Rectal smooth muscle tissue (tissue), 1 donor: ENCODE measurements at regions not wholly inside any gene's neighbourhood (a gene's known extent, or its start where the extent isn't known, plus 50 kb on each side); places are given as distances from the start of the nearest gene placed in this dataset.

Experiments
- H3K27ac ChIP-seq: one replicate; pipeline ENCODE4 v1.7.0; 2013; ENCODE audit warnings: low read depth, low read length, inconsistent platforms
- H3K27me3 ChIP-seq: one replicate; pipeline ENCODE4 v1.7.0; 2013; ENCODE audit warnings: low read length; ENCODE audit not compliant: control insufficient read depth, insufficient read depth
- H3K36me3 ChIP-seq: one replicate; pipeline ENCODE4 v1.7.0; 2013; ENCODE audit warnings: low read length; ENCODE audit not compliant: control insufficient read depth, insufficient read depth
- H3K4me1 ChIP-seq: one replicate; pipeline ENCODE4 v1.7.0; 2013; ENCODE audit warnings: low read length; ENCODE audit not compliant: control insufficient read depth, insufficient read depth
- H3K4me3 ChIP-seq: one replicate; pipeline ENCODE4 v1.7.0; 2013; ENCODE audit warnings: low read length
- H3K9ac ChIP-seq: one replicate; pipeline ENCODE4 v1.7.0; 2013; ENCODE audit warnings: low read length

DNA sequence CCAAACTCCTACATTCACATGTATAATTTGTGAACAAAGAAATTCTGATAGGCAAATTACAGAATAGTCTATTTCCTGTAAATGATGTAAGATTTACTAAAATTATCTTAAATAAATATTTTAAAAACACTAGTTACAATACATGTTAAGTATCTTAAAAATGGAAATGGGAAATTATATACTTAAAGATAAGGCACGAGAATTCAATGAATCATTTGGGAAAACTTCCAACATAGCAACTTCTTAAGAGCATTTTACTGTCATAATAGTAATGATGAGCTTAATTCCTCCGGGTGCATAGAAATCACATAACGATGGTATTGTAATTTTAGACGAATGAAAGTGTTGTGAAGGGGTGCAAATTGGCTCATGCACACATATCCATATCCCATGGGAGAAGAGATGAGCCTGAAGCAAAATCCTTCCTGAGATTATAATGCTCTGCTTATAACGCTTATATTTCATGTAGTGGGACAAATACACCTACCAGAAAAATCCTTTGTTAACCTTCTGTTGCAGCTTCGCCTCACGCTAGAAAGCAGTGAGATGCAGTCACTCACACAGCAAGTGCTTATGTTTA, 873.5 kb downstream of the PDHA2 start:
- no peaks in the 10 kb centered on the region for H3K36me3 ChIP-seq
- H3K27ac ChIP-seq: no peak overlapping the region
- no peak overlapping the region for H3K4me3 ChIP-seq
- H3K27me3 ChIP-seq: no peaks in the 10 kb centered on the region
- no peak overlapping the region for H3K9ac ChIP-seq
- no peaks in the 10 kb centered on the region for H3K4me1 ChIP-seq

- Histone ChIP-seq H3K36me3 (no peaks in the 10 kb centered on the region), H3K27me3 (no peaks in the 10 kb centered on the region), H3K4me1 (no peaks in the 10 kb centered on the region), H3K27ac (no peak overlapping the region), H3K4me3 (no peak overlapping the region), H3K9ac (no peak overlapping the region)
These were observed 889.7 kb downstream of the PDHA2 start for GRCh38 chr4:96729641-96730040.

GRCh38 chr4:96730432-96730831, 890.5 kb downstream of the PDHA2 start:
- H3K27me3 ChIP-seq: no peaks in the 10 kb centered on the region
- no peak overlapping the region for H3K9ac ChIP-seq
- no peak overlapping the region for H3K27ac ChIP-seq
- H3K4me1 ChIP-seq: no peaks in the 10 kb centered on the region
- H3K4me3 ChIP-seq: no peak overlapping the region
- no peaks in the 10 kb centered on the region for H3K36me3 ChIP-seq

DNA sequence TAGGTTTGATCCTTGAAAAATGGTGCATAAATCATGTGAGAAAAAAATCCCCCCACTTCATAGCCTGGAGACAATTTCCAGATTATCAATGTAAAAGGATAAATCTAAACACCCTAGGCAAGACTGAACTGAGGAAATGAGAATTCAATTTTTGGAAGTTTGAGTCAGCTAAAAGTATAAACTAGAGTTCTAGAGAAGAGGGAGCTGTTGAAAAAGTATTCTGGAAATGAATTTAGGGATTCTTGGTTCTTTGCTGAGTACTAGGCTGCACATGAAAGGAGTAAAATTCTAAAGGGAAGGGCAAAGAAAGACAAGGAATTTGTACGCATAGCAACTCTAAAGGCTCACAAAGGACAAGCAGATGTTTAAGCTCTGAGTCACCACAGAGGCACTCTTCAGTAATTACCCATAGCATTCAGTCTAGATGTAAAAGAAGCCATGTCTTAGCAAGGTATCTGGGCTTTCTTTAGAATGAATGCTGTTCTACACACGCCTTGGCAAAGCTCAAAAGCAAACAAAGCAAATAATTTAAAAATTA, 896.5 kb downstream of the PDHA2 start:
- H3K27me3 ChIP-seq: no peaks in the 10 kb centered on the region
- no peak overlapping the region for H3K4me3 ChIP-seq
- no peak overlapping the region for H3K9ac ChIP-seq
- H3K36me3 ChIP-seq: no peaks in the 10 kb centered on the region
- H3K4me1 ChIP-seq: no peaks in the 10 kb centered on the region
- H3K27ac ChIP-seq: no peak overlapping the region

DNA sequence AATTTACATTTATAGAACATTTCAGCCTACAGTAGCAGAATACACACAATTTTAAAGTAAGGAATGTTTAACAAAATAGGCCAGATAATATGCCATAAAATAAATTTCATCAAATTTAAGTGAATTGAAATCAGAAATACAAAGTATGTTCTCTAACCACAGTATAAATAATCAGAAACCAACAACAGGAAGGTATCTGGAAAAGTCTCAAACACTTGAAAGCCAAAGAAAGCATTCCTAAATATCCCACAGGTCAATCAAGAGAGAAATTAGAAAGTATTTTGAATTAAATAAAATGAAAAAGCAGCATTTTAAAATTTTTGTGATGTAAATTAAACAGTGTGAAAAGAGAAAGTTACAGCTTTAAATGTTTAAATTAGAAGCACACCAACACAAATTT, 899.2 kb downstream of the PDHA2 start:
- Histone ChIP-seq H3K4me1 (no peaks in the 10 kb centered on the region), H3K4me3 (no peak overlapping the region), H3K27ac (no peak overlapping the region), H3K27me3 (no peaks in the 10 kb centered on the region), H3K9ac (no peak overlapping the region), H3K36me3 (no peaks in the 10 kb centered on the region)

DNA sequence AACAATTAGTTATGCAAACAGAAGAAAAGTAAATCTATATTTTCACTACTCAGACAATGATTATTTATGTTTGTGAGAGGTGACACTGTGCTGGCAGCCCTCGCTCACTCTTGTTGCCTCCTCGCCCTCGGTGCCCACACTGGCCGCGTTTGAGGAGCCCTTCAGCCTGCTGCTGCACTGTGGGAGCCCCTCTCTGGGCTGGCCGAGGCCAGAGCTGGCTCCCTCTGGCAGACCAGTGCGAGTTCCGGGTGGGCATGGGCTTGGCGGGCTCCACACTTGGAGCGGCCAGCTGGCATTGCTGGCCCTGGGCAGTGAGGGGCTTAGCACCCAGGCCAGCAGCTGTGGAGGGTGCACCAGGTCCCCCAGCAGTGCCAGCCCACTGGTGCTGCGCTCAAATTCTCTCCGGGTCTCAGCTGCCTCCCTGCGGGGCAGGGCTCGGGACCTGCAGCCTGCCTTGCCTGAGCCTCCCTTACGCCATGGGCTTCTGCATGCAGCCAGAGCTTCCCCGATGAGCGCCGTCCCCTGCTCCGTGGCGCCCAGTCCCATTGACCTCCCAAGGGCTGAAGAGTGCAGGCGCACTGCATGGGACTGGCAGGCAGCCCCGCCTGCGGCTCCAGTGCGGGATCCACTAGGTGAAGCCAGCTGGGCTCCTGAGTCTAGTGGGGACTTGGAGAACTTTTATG, 902.6 kb downstream of the PDHA2 start:
- no peaks in the 10 kb centered on the region for H3K27me3 ChIP-seq
- no peaks in the 10 kb centered on the region for H3K36me3 ChIP-seq
- no peaks in the 10 kb centered on the region for H3K4me1 ChIP-seq
- no peak overlapping the region for H3K27ac ChIP-seq
- H3K4me3 ChIP-seq: no peak overlapping the region
- no peak overlapping the region for H3K9ac ChIP-seq

DNA sequence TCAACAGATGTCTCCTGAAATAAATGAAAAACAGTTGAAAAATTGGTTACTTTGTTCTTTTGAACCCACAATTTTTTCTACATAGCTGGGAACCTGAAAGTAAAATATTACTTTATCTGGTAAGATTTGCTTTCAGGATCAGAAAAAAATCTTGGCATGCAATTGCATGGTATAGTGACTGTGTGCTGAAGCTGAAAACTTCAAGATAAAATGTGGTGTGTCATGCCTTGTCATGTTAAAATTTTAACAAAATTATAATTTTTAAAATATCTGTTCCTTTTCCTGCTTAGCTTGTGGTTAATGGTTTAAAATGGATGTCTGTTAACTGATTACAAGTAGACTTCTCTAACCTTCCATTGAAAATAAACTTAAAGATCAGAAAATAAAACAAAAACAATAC, 904.8 kb downstream of the PDHA2 start:
- no peaks in the 10 kb centered on the region for H3K4me1 ChIP-seq
- no peak overlapping the region for H3K4me3 ChIP-seq
- no peaks in the 10 kb centered on the region for H3K27me3 ChIP-seq
- no peak overlapping the region for H3K9ac ChIP-seq
- H3K27ac ChIP-seq: no peak overlapping the region
- no peaks in the 10 kb centered on the region for H3K36me3 ChIP-seq

DNA sequence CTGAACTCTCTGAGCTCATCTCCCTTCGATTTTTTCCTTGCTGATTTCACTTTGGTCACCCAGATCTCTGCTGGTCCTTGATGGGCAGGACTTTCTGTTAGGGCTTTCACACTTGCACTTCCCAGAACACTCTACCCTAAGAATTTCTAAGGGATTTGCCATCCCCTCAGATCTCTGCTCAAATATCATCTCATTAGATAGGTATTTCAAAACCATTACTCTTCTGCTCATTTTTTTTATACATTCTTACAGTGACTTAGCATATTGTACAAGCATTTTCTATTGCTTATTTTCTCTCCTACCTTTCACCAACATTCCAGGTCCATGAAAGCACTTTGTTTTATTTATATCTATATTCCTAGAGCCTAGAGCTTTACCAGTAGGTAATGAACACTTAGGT, 913.3 kb downstream of the PDHA2 start:
- no peak overlapping the region for H3K9ac ChIP-seq
- H3K36me3 ChIP-seq: no peaks in the 10 kb centered on the region
- H3K4me3 ChIP-seq: no peak overlapping the region
- no peak overlapping the region for H3K27ac ChIP-seq
- H3K27me3 ChIP-seq: no peaks in the 10 kb centered on the region
- no peaks in the 10 kb centered on the region for H3K4me1 ChIP-seq

GRCh38 chr4:96755569-96756484, 915.9 kb downstream of the PDHA2 start:
- Histone ChIP-seq H3K9ac (no peak overlapping the region), H3K36me3 (no peaks in the 10 kb centered on the region), H3K4me1 (no peaks in the 10 kb centered on the region), H3K4me3 (no peak overlapping the region), H3K27me3 (no peaks in the 10 kb centered on the region), H3K27ac (no peak overlapping the region)

DNA sequence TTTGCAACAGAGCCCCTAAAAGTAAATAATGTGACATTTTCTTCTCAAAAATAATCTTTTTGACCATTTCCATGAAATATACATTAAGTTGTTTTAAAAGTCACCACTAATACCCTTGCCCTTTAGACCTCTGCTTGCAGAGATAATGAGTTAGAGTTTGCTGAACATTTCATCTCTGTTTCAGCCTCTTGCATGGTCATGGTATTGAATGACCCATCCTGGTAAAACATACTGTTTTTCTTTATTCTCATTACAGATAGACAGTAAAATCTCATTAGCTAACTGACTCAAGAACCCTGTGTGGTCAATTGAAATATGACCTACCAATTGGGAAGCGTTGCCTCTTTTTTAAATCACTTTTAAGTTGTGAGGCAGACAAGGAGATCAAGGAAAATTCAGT, 916.7 kb downstream of the PDHA2 start:
- no peaks in the 10 kb centered on the region for H3K27me3 ChIP-seq
- no peak overlapping the region for H3K27ac ChIP-seq
- no peaks in the 10 kb centered on the region for H3K4me1 ChIP-seq
- no peak overlapping the region for H3K9ac ChIP-seq
- no peak overlapping the region for H3K4me3 ChIP-seq
- H3K36me3 ChIP-seq: no peaks in the 10 kb centered on the region

DNA sequence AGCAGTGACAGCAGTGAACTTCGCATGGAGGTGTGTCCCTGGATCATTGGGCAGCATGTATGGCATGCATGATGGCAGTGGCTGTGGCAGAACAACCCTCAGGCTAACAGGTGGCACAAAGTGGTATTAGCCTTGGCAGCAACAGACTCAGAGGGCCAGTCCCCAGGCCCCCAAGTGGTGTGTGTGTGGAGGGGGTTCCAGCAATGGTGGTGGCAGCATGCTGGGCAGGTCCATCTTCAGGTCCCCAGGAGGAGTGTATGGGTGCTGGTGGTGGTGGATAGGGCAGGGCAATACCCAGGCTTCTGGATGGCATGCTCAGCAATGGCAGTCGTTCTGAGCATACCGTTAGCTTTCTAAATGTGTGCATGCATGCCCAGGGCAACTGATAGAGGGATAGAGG, 923.7 kb downstream of the PDHA2 start:
- no peaks in the 10 kb centered on the region for H3K36me3 ChIP-seq
- no peak overlapping the region for H3K9ac ChIP-seq
- no peaks in the 10 kb centered on the region for H3K27me3 ChIP-seq

GRCh38 chr4:96766359-96766758, 926.5 kb downstream of the PDHA2 start:
- no peaks in the 10 kb centered on the region for H3K36me3 ChIP-seq
- no peak overlapping the region for H3K4me3 ChIP-seq
- no peak overlapping the region for H3K27ac ChIP-seq
- H3K27me3 ChIP-seq: no peaks in the 10 kb centered on the region
- no peaks in the 10 kb centered on the region for H3K4me1 ChIP-seq
- no peak overlapping the region for H3K9ac ChIP-seq

More for the DNA sequence above, 923.7 kb downstream of the PDHA2 start:
- Histone ChIP-seq H3K4me3 (no peak overlapping the region), H3K27ac (no peak overlapping the region), H3K4me1 (no peaks in the 10 kb centered on the region)
